Panc1 (cell line): ENCODE measurements at regions not wholly inside any gene's neighbourhood (a gene's known extent, or its start where the extent isn't known, plus 50 kb on each side); places are given as distances from the start of the nearest gene placed in this dataset.

Experiments used
- ATAC-seq: fragments of 200-7000 bp; cut with Tn5 transposase; 2 replicates; pipeline ENCODE4 v1.9.1; 2020; ENCODE audit warnings: mild to moderate bottlenecking, moderate library complexity
- BruUV-seq: library from RNA; stranded (reverse); fragments of 400-500 nt; replicated peaks from 2 replicates; lab custom pipeline; 2021; lab: Mats Ljungman, UMichigan
- CTCF ChIA-PET: fragments of 300-600 bp; sonication (Branson Sonifier 250); formaldehyde crosslinking; loops from one replicate; lab custom pipeline; 2022; ENCODE audit warnings: antibody characterized with exemption; lab: Charles Lee
- POLR2A ChIA-PET: fragments of 300-600 bp; sonication (Branson Sonifier 250); formaldehyde crosslinking; loops from one replicate; lab custom pipeline; 2022; ENCODE audit warnings: antibody characterized with exemption; lab: Charles Lee
- DNase-seq: peaks from one replicate; pipeline ENCODE4 v3.0.0-alpha.2; 2010; ENCODE audit warnings: low read depth, low spot score
- H3K27ac ChIP-seq: 2 replicates; pipeline ENCODE4 v1.5.1; 2011; ENCODE audit warnings: mild to moderate bottlenecking, low read length, inconsistent platforms
- H3K27me3 ChIP-seq: fragments of 200-500 bp; sonication (Bioruptor generic); 2 replicates; pipeline ENCODE4 v1.6.0; 2014; ENCODE audit warnings: low read length, inconsistent platforms; ENCODE audit not compliant: control insufficient read depth, insufficient read depth
- H3K36me3 ChIP-seq: fragments of 200-500 bp; sonication (Bioruptor generic); 2 replicates; pipeline ENCODE4 v1.5.1; 2014; ENCODE audit warnings: inconsistent platforms, mild to moderate bottlenecking, low read length, moderate library complexity; ENCODE audit not compliant: control insufficient read depth, insufficient read depth
- H3K4me1 ChIP-seq: 2 replicates; pipeline ENCODE4 v1.5.1; 2011; ENCODE audit warnings: inconsistent platforms, mild to moderate bottlenecking, low read length, moderate library complexity; ENCODE audit not compliant: control insufficient read depth, insufficient read depth
- H3K4me3 ChIP-seq, 2 experiments: 2 replicates each; pipeline ENCODE4 v1.5.1; 2011 to 2012; ENCODE audit warnings: low read depth in 2 of 2, low read length in 2 of 2, mild to moderate bottlenecking in 2 of 2, inconsistent platforms in 1 of 2, moderate library complexity in 1 of 2
- H3K9me3 ChIP-seq: fragments of 200-500 bp; sonication (Bioruptor generic); 2 replicates; pipeline ENCODE4 v1.5.1; 2014; ENCODE audit warnings: low read depth, mild to moderate bottlenecking, inconsistent platforms, low read length, moderate library complexity; ENCODE audit not compliant: control insufficient read depth, insufficient read depth
- CTCF ChIP-seq: fragments of 450-650 bp; IDR thresholded peaks from 2 replicates; pipeline ENCODE4 v1.5.1; 2017; ENCODE audit warnings: mild to moderate bottlenecking
- POLR2AphosphoS5 ChIP-seq: IDR thresholded peaks from 2 replicates; pipeline ENCODE4 v1.6.1; 2012; ENCODE audit warnings: mild to moderate bottlenecking, low read depth, low read length, moderate library complexity
- REST ChIP-seq, 2 experiments: IDR thresholded peaks; 2 replicates each; pipeline ENCODE4 v1.6.1; 2011 to 2012; ENCODE audit warnings: low read depth in 2 of 2, control low read depth in 1 of 2, low read length in 1 of 2, mild to moderate bottlenecking in 1 of 2, moderate library complexity in 1 of 2; ENCODE audit not compliant: insufficient read depth in 1 of 2
- SIN3A ChIP-seq: IDR thresholded peaks from 2 replicates; pipeline ENCODE4 v1.6.1; 2012; ENCODE audit warnings: low read depth, mild to moderate bottlenecking, low read length, moderate library complexity, borderline replicate concordance; ENCODE audit not compliant: insufficient read depth
- TCF7L2 ChIP-seq: IDR thresholded peaks from 2 replicates; pipeline ENCODE4 v1.6.1; 2011; ENCODE audit warnings: mild to moderate bottlenecking, low read depth, low read length, inconsistent platforms
- in situ Hi-C: cut with HindIII; loops from 2 replicates; pipeline ENCODE4 v1.10.0; 2016; ENCODE audit warnings: low sequenced_read_pairs, low pct_unique_long_range_greater_than_20kb
- intact Hi-C: fragments of 100-400 bp; cut with micrococcal nuclease; formaldehyde crosslinking; loops from one replicate; pipeline ENCODE4 v1.10.0; 2022; ENCODE audit not compliant: unreplicated experiment

- H3K9me3 ChIP-seq: no peaks in the 10 kb centered on the region
- CTCF ChIA-PET: no interaction called here
- ATAC-seq (no peak), DNase-seq (no peak)
- H3K36me3 ChIP-seq: no peaks in the 10 kb centered on the region
- H3K4me3 ChIP-seq: no peak overlapping the region
- in situ Hi-C loops: no loop called here
- no TSS peak for BruUV-seq
- no peaks in the 10 kb centered on the region for H3K4me1 ChIP-seq
- TF ChIP-seq SIN3A: no peak
- TF ChIP-seq POLR2AphosphoS5: no peak
- TF ChIP-seq REST (IDR thresholded peaks at IDR 0.05; ENCODE audit: insufficient read depth in 1 of 2, low read depth in 2 of 2, low read length in 1 of 2): no peak
- TF ChIP-seq TCF7L2: no peak
- TF ChIP-seq CTCF: no peak
- intact Hi-C loops: no loop called here
- H3K27me3 ChIP-seq: peaks cover 50% of the 10 kb centered on the region
- no peak overlapping the region for H3K27ac ChIP-seq
- POLR2A ChIA-PET: no interaction called here
These were observed 75.6 kb upstream of the GRAMD1B start for GRCh38 chr11:123354371-123354975.

- CTCF ChIA-PET: interaction anchor here (0.7 kb wide), 1 partner anchor 251 kb away, joined by 3 read pairs; no protein-coding TSS in a partner anchor
- ATAC-seq: no peak
These were observed 78.7 kb upstream of the GRAMD1B start for GRCh38 chr11:123351375-123351774.

More at GRCh38 chr11:123351375-123351774, 78.7 kb upstream of the GRAMD1B start:
- H3K36me3 ChIP-seq: no peaks in the 10 kb centered on the region
- intact Hi-C loops: no loop called here
- peaks cover 31% of the 10 kb centered on the region for H3K27me3 ChIP-seq
- no peaks in the 10 kb centered on the region for H3K4me1 ChIP-seq
- POLR2A ChIA-PET: no interaction called here
- no peaks in the 10 kb centered on the region for H3K9me3 ChIP-seq
- no peak for DNase-seq
- in situ Hi-C loops: no loop called here
- H3K4me3 ChIP-seq: no peak overlapping the region
- TF ChIP-seq REST (IDR thresholded peaks at IDR 0.05; ENCODE audit: insufficient read depth in 1 of 2, low read depth in 2 of 2, low read length in 1 of 2): no peak
- no peak for TF ChIP-seq TCF7L2
- no peak for TF ChIP-seq POLR2AphosphoS5
- TF ChIP-seq CTCF: no peak
- TF ChIP-seq SIN3A: no peak
- no TSS peak for BruUV-seq
- H3K27ac ChIP-seq: no peak overlapping the region
